ENCODE measurements at regions not wholly inside any gene's neighbourhood (a gene's known extent, or its start where the extent isn't known, plus 50 kb on each side); places are given as distances from the start of the nearest gene placed in this dataset.
"Not testable (repeated sequence)": the region's sequence is repeated elsewhere in the genome, so short reads cannot be mapped to it uniquely, and the experiment has no call there.

DNA sequence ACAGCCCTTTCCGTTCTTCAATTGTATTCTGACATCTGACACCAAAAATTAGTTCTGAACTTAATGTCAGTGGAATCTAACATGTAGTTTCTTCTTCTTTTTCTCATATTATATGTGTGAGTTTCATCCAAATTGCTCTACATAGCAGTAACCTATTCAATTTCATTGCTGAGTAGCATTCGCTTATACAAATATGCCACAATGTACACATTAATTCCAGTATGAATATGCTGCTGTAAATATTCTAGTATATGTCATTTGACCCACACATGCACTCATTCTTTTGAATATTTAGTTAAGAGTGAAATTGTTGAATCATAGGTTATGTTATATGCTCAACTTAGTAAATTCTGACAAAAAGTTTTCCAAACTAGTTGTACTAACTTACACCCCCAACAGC lies 550.9 kb downstream of the CHSY3 start:
- no peaks in the 10 kb centered on the region for H3K27me3 ChIP-seq (ENCODE audit: control insufficient read depth in 1 of 2, insufficient read depth in 2 of 2, low read length in 2 of 2)
- no peaks in the 10 kb centered on the region for H3K36me3 ChIP-seq (ENCODE audit: control insufficient read depth in 2 of 2, insufficient read depth in 2 of 2, low read length in 1 of 2)
- no peak overlapping the region for H3K4me3 ChIP-seq (ENCODE audit: low read depth in 1 of 2, low read length in 2 of 2)
- H3K4me1 ChIP-seq (ENCODE audit: control insufficient read depth in 2 of 2, insufficient read depth in 2 of 2, low read length in 1 of 2): no peaks in the 10 kb centered on the region
- 85 to 86% methylated on average over 2 of the region's 2 CpGs for WGBS, 2 donors
- no peak overlapping the region for H3K27ac ChIP-seq (ENCODE audit: low read depth in 2 of 2, low read length in 1 of 2)
- H3K9me3 ChIP-seq (ENCODE audit: control insufficient read depth in 2 of 2, insufficient read depth in 1 of 2, low read depth in 1 of 2, low read length in 1 of 2): no peaks in the 10 kb centered on the region

DNA sequence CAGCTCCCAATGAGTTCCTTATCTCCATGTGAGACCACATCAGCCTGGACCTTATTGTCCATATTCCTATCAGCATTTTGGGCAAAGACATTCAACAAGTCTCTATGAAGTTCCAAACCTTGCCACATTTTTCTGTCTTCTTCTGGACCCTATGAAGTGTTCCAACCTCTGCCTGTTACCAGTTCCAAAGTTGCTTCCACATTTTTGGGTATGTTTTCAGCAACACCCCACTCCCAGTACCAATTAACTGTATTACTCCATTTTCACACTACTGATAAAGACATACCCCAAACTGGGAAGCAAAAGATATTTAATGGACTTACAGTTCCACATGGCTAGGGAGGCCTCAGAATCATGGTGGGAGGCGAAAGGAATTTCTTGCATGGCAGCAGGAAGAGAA lies 548.5 kb downstream of the CHSY3 start:
- Histone ChIP-seq H3K27me3 (ENCODE audit: control insufficient read depth in 1 of 2, insufficient read depth in 2 of 2, low read length in 2 of 2) (no peaks in the 10 kb centered on the region), H3K27ac (ENCODE audit: low read depth in 2 of 2, low read length in 1 of 2) (no peak overlapping the region), H3K36me3 (ENCODE audit: control insufficient read depth in 2 of 2, insufficient read depth in 2 of 2, low read length in 1 of 2) (no peaks in the 10 kb centered on the region), H3K9me3 (ENCODE audit: control insufficient read depth in 2 of 2, insufficient read depth in 1 of 2, low read depth in 1 of 2, low read length in 1 of 2) (peaks cover 0 to 3% of the 10 kb centered on the region in 2 donors), H3K4me1 (ENCODE audit: control insufficient read depth in 2 of 2, insufficient read depth in 2 of 2, low read length in 1 of 2) (no peaks in the 10 kb centered on the region), H3K4me3 (ENCODE audit: low read depth in 1 of 2, low read length in 2 of 2) (no peak overlapping the region)
- WGBS, 2 donors: 88 to 94% methylated on average over 1 of the region's 1 CpG

DNA sequence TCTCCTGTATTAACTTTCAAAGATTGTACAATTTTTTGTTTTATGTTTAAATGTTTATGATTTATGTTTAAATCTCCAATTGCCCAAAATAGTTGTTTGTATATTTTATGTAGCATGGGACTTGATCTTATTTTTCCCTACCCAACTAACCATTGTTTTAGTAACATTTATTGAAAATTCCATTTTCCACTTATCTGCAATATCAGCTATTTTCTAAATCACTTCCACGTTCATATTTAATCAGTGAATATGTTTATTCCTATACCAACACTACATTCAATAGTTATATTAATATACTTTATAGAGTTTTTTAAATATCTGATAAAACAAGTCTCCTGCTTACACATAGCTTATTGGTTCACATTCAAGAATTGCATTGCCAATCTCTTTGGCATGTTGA lies 532.2 kb downstream of the CHSY3 start:
- WGBS, 2 donors: 58 to 69% methylated on average over 1 of the region's 1 CpG
- H3K9me3 ChIP-seq (ENCODE audit: control insufficient read depth in 2 of 2, insufficient read depth in 1 of 2, low read depth in 1 of 2, low read length in 1 of 2): peaks cover 10 to 11% of the 10 kb centered on the region in 2 donors
- H3K27me3 ChIP-seq (ENCODE audit: control insufficient read depth in 1 of 2, insufficient read depth in 2 of 2, low read length in 2 of 2): no peaks in the 10 kb centered on the region
- no peak overlapping the region for H3K27ac ChIP-seq (ENCODE audit: low read depth in 2 of 2, low read length in 1 of 2)
- no peaks in the 10 kb centered on the region for H3K4me1 ChIP-seq (ENCODE audit: control insufficient read depth in 2 of 2, insufficient read depth in 2 of 2, low read length in 1 of 2)
- no peaks in the 10 kb centered on the region for H3K36me3 ChIP-seq (ENCODE audit: control insufficient read depth in 2 of 2, insufficient read depth in 2 of 2, low read length in 1 of 2)
- no peak overlapping the region for H3K4me3 ChIP-seq (ENCODE audit: low read depth in 1 of 2, low read length in 2 of 2)

DNA sequence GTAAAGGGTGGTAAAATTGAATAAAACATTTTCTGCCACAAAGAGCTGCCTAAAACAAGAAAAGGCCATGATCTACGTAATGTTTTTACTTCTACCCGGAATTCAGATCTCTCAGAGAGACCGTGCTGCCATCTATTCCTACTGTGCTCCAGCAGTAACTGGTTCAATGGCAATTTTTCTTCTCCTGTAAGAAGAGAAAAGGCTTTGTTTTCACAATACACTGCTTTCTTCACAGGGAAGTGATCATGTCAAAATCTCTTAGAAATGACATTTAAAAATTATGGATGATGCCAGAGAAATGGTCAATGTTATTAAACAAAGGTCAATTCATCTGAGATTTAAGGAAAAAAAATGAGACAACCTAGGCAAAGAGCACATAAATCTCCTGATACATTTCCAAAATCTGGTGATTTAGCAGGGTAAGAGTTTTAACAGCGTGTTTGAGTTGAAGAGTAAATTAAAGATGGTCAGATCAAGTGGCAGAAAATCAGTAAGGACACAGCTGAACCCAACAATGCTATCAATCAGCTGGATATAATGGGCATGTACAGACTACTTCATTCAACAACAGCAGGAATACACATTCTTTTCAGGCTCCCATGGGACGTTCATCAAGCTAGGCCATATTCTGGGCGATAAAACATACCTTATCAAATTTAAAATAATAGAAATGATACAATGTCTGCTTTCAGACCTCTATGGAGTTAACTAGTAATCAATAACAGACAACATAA lies 523.1 kb downstream of the CHSY3 start:
- WGBS, 2 donors: 83 to 86% methylated on average over 6 of the region's 6 CpGs
- no peaks in the 10 kb centered on the region for H3K27me3 ChIP-seq (ENCODE audit: control insufficient read depth in 1 of 2, insufficient read depth in 2 of 2, low read length in 2 of 2)
- no peaks in the 10 kb centered on the region for H3K36me3 ChIP-seq (ENCODE audit: control insufficient read depth in 2 of 2, insufficient read depth in 2 of 2, low read length in 1 of 2)
- H3K9me3 ChIP-seq (ENCODE audit: control insufficient read depth in 2 of 2, insufficient read depth in 1 of 2, low read depth in 1 of 2, low read length in 1 of 2): no peaks in the 10 kb centered on the region
- H3K4me3 ChIP-seq (ENCODE audit: low read depth in 1 of 2, low read length in 2 of 2): no peak overlapping the region
- no peaks in the 10 kb centered on the region for H3K4me1 ChIP-seq (ENCODE audit: control insufficient read depth in 2 of 2, insufficient read depth in 2 of 2, low read length in 1 of 2)
- no peak overlapping the region for H3K27ac ChIP-seq (ENCODE audit: low read depth in 2 of 2, low read length in 1 of 2)

DNA sequence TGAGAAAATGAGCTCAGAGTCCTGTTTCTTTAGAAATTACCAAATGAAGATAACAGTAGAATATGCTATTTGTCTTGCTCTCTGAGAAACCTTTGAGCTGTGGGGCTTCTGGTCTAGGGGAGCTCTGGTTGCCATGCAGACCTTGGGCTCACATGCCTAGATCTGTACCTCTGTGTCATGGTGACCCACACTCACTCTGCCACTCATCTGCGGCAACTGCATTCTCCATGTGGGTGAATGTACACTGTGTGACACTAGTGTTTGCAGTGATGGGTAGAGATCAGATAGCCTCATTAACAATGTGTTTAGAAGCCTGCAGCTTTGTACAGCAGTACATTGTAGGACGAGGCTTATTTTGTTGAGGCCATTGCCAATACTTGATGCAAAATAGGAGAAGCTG lies 521.2 kb downstream of the CHSY3 start:
- no peak overlapping the region for H3K27ac ChIP-seq (ENCODE audit: low read depth in 2 of 2, low read length in 1 of 2)
- H3K4me1 ChIP-seq (ENCODE audit: control insufficient read depth in 2 of 2, insufficient read depth in 2 of 2, low read length in 1 of 2): no peaks in the 10 kb centered on the region
- WGBS, 2 donors: 69 to 70% methylated on average over 2 of the region's 2 CpGs
- no peaks in the 10 kb centered on the region for H3K9me3 ChIP-seq (ENCODE audit: control insufficient read depth in 2 of 2, insufficient read depth in 1 of 2, low read depth in 1 of 2, low read length in 1 of 2)
- H3K4me3 ChIP-seq (ENCODE audit: low read depth in 1 of 2, low read length in 2 of 2): no peak overlapping the region
- no peaks in the 10 kb centered on the region for H3K27me3 ChIP-seq (ENCODE audit: control insufficient read depth in 1 of 2, insufficient read depth in 2 of 2, low read length in 2 of 2)
- no peaks in the 10 kb centered on the region for H3K36me3 ChIP-seq (ENCODE audit: control insufficient read depth in 2 of 2, insufficient read depth in 2 of 2, low read length in 1 of 2)

DNA sequence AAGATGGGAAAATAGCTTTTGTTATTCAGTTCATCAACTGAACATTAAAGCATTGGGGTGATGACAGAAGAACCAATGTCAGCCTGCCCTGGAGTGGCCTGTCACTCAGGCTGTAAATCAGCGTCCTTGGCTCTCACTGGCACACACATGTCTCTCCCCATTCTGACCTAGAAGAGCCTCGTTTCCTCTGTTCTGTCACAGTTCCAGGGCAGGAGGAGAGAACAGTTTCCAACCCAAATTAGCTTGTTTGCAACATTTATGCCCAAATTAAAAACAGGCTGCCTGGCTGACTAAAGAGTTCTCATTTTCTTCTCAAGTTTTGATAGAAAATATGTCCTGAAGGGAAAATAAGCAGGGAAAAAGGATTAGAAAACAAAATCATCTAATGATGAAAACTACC lies 520.1 kb downstream of the CHSY3 start:
- no peak overlapping the region for H3K27ac ChIP-seq (ENCODE audit: low read depth in 2 of 2, low read length in 1 of 2)
- H3K4me1 ChIP-seq (ENCODE audit: control insufficient read depth in 2 of 2, insufficient read depth in 2 of 2, low read length in 1 of 2): no peaks in the 10 kb centered on the region
- no peaks in the 10 kb centered on the region for H3K9me3 ChIP-seq (ENCODE audit: control insufficient read depth in 2 of 2, insufficient read depth in 1 of 2, low read depth in 1 of 2, low read length in 1 of 2)
- H3K36me3 ChIP-seq (ENCODE audit: control insufficient read depth in 2 of 2, insufficient read depth in 2 of 2, low read length in 1 of 2): no peaks in the 10 kb centered on the region
- H3K27me3 ChIP-seq (ENCODE audit: control insufficient read depth in 1 of 2, insufficient read depth in 2 of 2, low read length in 2 of 2): no peaks in the 10 kb centered on the region
- WGBS, 2 donors: 49 to 55% methylated on average over 2 of the region's 2 CpGs
- no peak overlapping the region for H3K4me3 ChIP-seq (ENCODE audit: low read depth in 1 of 2, low read length in 2 of 2)

DNA sequence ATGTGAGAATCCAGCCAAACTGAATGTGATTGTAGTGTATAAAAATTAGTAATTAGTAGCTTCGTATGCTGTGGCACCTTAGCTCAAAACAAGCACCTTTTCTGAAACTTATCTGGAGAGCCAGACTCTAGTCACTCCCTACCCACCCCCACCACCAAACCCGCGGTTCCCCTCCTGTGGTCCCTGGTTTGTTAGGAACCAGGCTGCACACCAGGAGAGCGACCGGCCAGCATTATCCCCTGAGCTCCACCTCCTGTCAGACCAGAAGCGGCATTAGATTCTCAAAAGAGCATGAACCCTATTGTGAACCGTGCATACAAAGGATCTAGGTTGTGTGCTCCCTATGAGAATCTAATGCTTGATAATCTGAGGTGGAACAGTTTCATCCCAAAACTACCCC lies 498.6 kb downstream of the CHSY3 start:
- H3K9me3 ChIP-seq (ENCODE audit: control insufficient read depth in 2 of 2, insufficient read depth in 1 of 2, low read depth in 1 of 2, low read length in 1 of 2): no peaks in the 10 kb centered on the region
- 47 to 48% methylated on average over 7 of the region's 7 CpGs for WGBS, 2 donors
- no peaks in the 10 kb centered on the region for H3K36me3 ChIP-seq (ENCODE audit: control insufficient read depth in 2 of 2, insufficient read depth in 2 of 2, low read length in 1 of 2)
- no peaks in the 10 kb centered on the region for H3K4me1 ChIP-seq (ENCODE audit: control insufficient read depth in 2 of 2, insufficient read depth in 2 of 2, low read length in 1 of 2)
- H3K4me3 ChIP-seq (ENCODE audit: low read depth in 1 of 2, low read length in 2 of 2): no peak overlapping the region
- H3K27me3 ChIP-seq (ENCODE audit: control insufficient read depth in 1 of 2, insufficient read depth in 2 of 2, low read length in 2 of 2): no peaks in the 10 kb centered on the region
- H3K27ac ChIP-seq (ENCODE audit: low read depth in 2 of 2, low read length in 1 of 2): no peak overlapping the region

DNA sequence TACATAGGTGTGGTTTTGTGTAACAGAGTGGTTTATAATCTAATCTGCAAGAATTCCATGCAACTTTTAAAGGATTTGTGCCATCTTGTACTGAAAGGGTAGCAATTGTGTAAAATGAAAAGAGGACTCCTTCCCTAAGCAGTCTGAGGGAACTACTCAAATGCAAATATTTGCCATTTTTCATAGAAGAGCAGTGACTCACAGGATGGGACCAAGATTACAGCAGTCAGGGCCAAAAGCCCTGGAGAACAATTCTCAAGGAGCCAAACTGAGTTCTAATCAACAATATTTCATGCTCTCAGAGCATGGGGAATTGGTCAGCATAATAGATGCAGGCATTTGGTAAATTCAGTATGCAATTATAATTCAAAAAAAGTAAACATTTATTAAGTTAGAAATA lies 495.8 kb downstream of the CHSY3 start:
- Histone ChIP-seq H3K27me3 (ENCODE audit: control insufficient read depth in 1 of 2, insufficient read depth in 2 of 2, low read length in 2 of 2) (no peaks in the 10 kb centered on the region), H3K36me3 (ENCODE audit: control insufficient read depth in 2 of 2, insufficient read depth in 2 of 2, low read length in 1 of 2) (no peaks in the 10 kb centered on the region), H3K4me1 (ENCODE audit: control insufficient read depth in 2 of 2, insufficient read depth in 2 of 2, low read length in 1 of 2) (no peaks in the 10 kb centered on the region), H3K27ac (ENCODE audit: low read depth in 2 of 2, low read length in 1 of 2) (no peak overlapping the region), H3K9me3 (ENCODE audit: control insufficient read depth in 2 of 2, insufficient read depth in 1 of 2, low read depth in 1 of 2, low read length in 1 of 2) (no peaks in the 10 kb centered on the region), H3K4me3 (ENCODE audit: low read depth in 1 of 2, low read length in 2 of 2) (no peak overlapping the region)

DNA sequence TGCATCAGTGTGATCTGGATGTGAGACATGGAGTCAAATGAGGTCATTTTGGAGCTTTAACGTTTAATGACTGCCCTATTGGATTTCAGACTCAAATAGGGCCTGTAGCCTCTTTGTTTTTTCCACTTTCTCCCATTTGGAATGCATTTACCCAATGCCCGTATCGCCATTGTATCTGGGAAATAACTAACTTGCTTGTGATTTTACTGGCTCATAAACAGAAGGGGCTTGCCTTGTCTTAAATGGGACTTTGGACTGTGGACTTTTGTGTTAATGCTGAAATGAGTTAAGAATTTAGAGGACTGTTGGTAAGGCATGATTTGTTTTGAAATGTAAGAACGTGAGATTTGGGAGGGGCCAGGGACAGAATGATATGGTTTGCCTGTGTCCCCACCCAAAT lies 494.6 kb downstream of the CHSY3 start:
- Histone ChIP-seq H3K4me1 (ENCODE audit: control insufficient read depth in 2 of 2, insufficient read depth in 2 of 2, low read length in 1 of 2) (no peaks in the 10 kb centered on the region), H3K9me3 (ENCODE audit: control insufficient read depth in 2 of 2, insufficient read depth in 1 of 2, low read depth in 1 of 2, low read length in 1 of 2) (no peaks in the 10 kb centered on the region), H3K27me3 (ENCODE audit: control insufficient read depth in 1 of 2, insufficient read depth in 2 of 2, low read length in 2 of 2) (no peaks in the 10 kb centered on the region), H3K36me3 (ENCODE audit: control insufficient read depth in 2 of 2, insufficient read depth in 2 of 2, low read length in 1 of 2) (no peaks in the 10 kb centered on the region), H3K27ac (ENCODE audit: low read depth in 2 of 2, low read length in 1 of 2) (no peak overlapping the region), H3K4me3 (ENCODE audit: low read depth in 1 of 2, low read length in 2 of 2) (no peak overlapping the region)
- WGBS, 2 donors: 85 to 86% methylated on average over 4 of the region's 4 CpGs

DNA sequence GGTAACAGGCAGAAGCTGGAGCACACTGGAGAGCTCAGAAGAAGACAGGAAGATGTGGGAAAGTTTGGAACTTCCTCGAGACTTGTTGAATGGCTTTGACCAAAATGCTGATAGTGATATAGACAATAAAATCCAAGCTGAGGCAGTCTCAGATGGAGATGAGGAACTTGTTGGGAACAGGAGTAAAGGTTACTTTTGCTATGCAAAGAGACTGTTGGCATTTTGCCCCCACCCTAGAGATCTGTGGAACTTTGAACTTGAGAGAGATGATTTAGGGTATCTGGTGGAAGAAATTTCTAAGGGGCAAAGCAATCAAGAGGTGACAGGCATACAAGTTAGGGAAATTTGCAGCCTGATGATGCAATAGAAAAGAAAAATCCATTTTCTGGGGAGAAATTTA lies 493.5 kb downstream of the CHSY3 start:
- H3K36me3 ChIP-seq (ENCODE audit: control insufficient read depth in 2 of 2, insufficient read depth in 2 of 2, low read length in 1 of 2); H3K27ac ChIP-seq (ENCODE audit: low read depth in 2 of 2, low read length in 1 of 2); H3K4me3 ChIP-seq (ENCODE audit: low read depth in 1 of 2, low read length in 2 of 2); H3K9me3 ChIP-seq (ENCODE audit: control insufficient read depth in 2 of 2, insufficient read depth in 1 of 2, low read depth in 1 of 2, low read length in 1 of 2); H3K4me1 ChIP-seq (ENCODE audit: control insufficient read depth in 2 of 2, insufficient read depth in 2 of 2, low read length in 1 of 2); H3K27me3 ChIP-seq (ENCODE audit: control insufficient read depth in 1 of 2, insufficient read depth in 2 of 2, low read length in 2 of 2): not testable (repeated sequence)
- 81 to 86% methylated on average over 1 of the region's 1 CpG for WGBS, 2 donors
